SK-N-SH treated with all-trans-retinoic acid at 6 μM for 48 hours (cell line): ENCODE measurements at regions not wholly inside any gene's neighbourhood (a gene's known extent, or its start where the extent isn't known, plus 50 kb on each side); places are given as distances from the start of the nearest gene placed in this dataset.

Experiments
- TF ChIP-seq, protein P1 (sequence below): fragments of 250-450 bp; sonication (Bioruptor Pico); IDR thresholded peaks from 2 replicates; pipeline ENCODE4 v1.8.0; 2020; ENCODE audit warnings: mild to moderate bottlenecking, moderate library complexity, borderline replicate concordance
- TF ChIP-seq, protein P2 (sequence below): fragments of 250-450 bp; sonication (Bioruptor Pico); IDR thresholded peaks from 2 replicates; pipeline ENCODE4 v1.5.0; 2020; ENCODE audit warnings: mild to moderate bottlenecking, moderate library complexity
- TF ChIP-seq, protein P3 (sequence below): fragments of 250-450 bp; sonication (Bioruptor Pico); IDR thresholded peaks from 2 replicates; pipeline ENCODE4 v1.8.0; 2021; ENCODE audit warnings: low read depth, mild to moderate bottlenecking, moderate library complexity, borderline replicate concordance

DNA sequence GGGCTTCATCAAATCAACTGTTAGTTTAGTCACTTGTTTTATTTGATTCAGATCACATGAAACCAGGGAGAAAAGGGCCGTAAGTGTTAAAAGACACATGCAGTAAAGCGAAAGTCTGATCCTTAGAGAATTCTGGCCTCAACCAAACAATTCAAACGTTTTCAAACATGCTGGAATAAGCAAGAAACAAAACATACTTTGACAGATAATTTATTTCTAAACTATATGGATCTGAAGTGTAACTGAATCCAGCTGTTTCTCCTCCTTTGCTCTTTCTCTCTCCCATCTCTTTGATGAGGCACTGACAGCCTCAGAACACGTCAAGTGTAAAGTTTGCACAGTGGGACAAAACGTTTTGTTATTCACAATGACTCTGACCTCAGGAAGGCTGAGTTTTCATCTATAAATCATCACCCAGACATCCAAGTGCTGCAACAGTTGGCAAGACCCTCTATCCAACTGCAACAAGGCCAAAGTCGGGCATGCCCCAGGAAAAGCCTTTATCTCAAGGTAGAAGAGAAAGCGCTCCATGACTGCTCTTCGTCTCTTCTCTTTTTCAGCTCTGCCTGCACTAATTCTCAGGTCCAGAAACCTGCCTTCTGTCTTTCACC is 267.1 kb upstream of the MYOCD start:
- TF ChIP-seq, protein P1, sequence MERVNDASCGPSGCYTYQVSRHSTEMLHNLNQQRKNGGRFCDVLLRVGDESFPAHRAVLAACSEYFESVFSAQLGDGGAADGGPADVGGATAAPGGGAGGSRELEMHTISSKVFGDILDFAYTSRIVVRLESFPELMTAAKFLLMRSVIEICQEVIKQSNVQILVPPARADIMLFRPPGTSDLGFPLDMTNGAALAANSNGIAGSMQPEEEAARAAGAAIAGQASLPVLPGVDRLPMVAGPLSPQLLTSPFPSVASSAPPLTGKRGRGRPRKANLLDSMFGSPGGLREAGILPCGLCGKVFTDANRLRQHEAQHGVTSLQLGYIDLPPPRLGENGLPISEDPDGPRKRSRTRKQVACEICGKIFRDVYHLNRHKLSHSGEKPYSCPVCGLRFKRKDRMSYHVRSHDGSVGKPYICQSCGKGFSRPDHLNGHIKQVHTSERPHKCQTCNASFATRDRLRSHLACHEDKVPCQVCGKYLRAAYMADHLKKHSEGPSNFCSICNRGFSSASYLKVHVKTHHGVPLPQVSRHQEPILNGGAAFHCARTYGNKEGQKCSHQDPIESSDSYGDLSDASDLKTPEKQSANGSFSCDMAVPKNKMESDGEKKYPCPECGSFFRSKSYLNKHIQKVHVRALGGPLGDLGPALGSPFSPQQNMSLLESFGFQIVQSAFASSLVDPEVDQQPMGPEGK: no peak
- TF ChIP-seq, protein P2, sequence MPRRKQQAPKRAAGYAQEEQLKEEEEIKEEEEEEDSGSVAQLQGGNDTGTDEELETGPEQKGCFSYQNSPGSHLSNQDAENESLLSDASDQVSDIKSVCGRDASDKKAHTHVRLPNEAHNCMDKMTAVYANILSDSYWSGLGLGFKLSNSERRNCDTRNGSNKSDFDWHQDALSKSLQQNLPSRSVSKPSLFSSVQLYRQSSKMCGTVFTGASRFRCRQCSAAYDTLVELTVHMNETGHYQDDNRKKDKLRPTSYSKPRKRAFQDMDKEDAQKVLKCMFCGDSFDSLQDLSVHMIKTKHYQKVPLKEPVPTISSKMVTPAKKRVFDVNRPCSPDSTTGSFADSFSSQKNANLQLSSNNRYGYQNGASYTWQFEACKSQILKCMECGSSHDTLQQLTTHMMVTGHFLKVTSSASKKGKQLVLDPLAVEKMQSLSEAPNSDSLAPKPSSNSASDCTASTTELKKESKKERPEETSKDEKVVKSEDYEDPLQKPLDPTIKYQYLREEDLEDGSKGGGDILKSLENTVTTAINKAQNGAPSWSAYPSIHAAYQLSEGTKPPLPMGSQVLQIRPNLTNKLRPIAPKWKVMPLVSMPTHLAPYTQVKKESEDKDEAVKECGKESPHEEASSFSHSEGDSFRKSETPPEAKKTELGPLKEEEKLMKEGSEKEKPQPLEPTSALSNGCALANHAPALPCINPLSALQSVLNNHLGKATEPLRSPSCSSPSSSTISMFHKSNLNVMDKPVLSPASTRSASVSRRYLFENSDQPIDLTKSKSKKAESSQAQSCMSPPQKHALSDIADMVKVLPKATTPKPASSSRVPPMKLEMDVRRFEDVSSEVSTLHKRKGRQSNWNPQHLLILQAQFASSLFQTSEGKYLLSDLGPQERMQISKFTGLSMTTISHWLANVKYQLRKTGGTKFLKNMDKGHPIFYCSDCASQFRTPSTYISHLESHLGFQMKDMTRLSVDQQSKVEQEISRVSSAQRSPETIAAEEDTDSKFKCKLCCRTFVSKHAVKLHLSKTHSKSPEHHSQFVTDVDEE (CRISPR knock-in tag): no peak
- TF ChIP-seq, protein P3, sequence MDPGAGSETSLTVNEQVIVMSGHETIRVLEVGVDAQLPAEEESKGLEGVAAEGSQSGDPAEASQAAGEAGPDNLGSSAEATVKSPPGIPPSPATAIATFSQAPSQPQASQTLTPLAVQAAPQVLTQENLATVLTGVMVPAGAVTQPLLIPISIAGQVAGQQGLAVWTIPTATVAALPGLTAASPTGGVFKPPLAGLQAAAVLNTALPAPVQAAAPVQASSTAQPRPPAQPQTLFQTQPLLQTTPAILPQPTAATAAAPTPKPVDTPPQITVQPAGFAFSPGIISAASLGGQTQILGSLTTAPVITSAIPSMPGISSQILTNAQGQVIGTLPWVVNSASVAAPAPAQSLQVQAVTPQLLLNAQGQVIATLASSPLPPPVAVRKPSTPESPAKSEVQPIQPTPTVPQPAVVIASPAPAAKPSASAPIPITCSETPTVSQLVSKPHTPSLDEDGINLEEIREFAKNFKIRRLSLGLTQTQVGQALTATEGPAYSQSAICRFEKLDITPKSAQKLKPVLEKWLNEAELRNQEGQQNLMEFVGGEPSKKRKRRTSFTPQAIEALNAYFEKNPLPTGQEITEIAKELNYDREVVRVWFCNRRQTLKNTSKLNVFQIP (CRISPR knock-in tag): no peak
